Naive thymus-derived CD4-positive, alpha-beta T cell (primary cell): ENCODE measurements at regions not wholly inside any gene's neighbourhood (a gene's known extent, or its start where the extent isn't known, plus 50 kb on each side); places are given as distances from the start of the nearest gene placed in this dataset.

Source experiments
- ATAC-seq: fragments of 150-1000 bp; cut with Tn5 transposase; 2 replicates; pipeline ENCODE4 v1.10.0; 2021; ENCODE audit warnings: mild to moderate bottlenecking, moderate library complexity
- CTCF ChIA-PET: fragments of 350-600 bp; sonication (Branson Sonifier 250); formaldehyde crosslinking; loops from one replicate; lab custom pipeline; 2021; ENCODE audit warnings: antibody characterized with exemption; lab: Charles Lee
- POLR2A ChIA-PET: fragments of 350-600 bp; sonication (Branson Sonifier 250); formaldehyde crosslinking; loops from one replicate; lab custom pipeline; 2021; ENCODE audit warnings: antibody characterized with exemption, inconsistent platforms; lab: Charles Lee
- DNase-seq, 9 donors: peaks; one replicate each; pipeline versions ENCODE4 v3.0.0 to v3.0.0-alpha.2; 2020 to 2022; ENCODE audit warnings: mixed read lengths in 1 of 9
- H3K27ac ChIP-seq: one replicate; pipeline ENCODE4 v1.7.0; 2013; ENCODE audit warnings: mild to moderate bottlenecking, low read depth, low read length, moderate library complexity
- H3K27me3 ChIP-seq, 2 donors: one replicate each; pipeline ENCODE4 v1.7.0; 2013; ENCODE audit warnings: low read length in 2 of 2, mild to moderate bottlenecking in 2 of 2, moderate library complexity in 2 of 2; ENCODE audit not compliant: control insufficient read depth in 2 of 2, insufficient read depth in 2 of 2
- H3K36me3 ChIP-seq, 3 experiments: 1 replicate in 2 of 3; 2 replicates in 1 of 3; pipeline ENCODE4 v1.7.0; 2013; ENCODE audit warnings: low read length in 3 of 3, mild to moderate bottlenecking in 3 of 3, moderate library complexity in 1 of 3; ENCODE audit not compliant: insufficient read depth in 3 of 3, control insufficient read depth in 2 of 3
- H3K4me1 ChIP-seq, 2 donors: one replicate each; pipeline ENCODE4 v1.7.0; 2013; ENCODE audit warnings: low read length in 2 of 2, mild to moderate bottlenecking in 2 of 2, moderate library complexity in 1 of 2; ENCODE audit not compliant: control insufficient read depth in 2 of 2, insufficient read depth in 2 of 2
- H3K4me3 ChIP-seq: 2 replicates; pipeline ENCODE4 v1.7.0; 2013; ENCODE audit warnings: mild to moderate bottlenecking, low read length
- H3K9me3 ChIP-seq, 3 experiments: 1 replicate in 2 of 3; 2 replicates in 1 of 3; pipeline ENCODE4 v1.7.0; 2013; ENCODE audit warnings: low read length in 3 of 3; ENCODE audit not compliant: control insufficient read depth in 2 of 3
- H3K27ac Mint-ChIP-seq, 9 donors: one replicate each; pipeline ENCODE4 v1.8.0; 2020 to 2022; ENCODE audit warnings: mixed read lengths in 9 of 9, mild to moderate bottlenecking in 8 of 9, moderate library complexity in 5 of 9, inconsistent platforms in 2 of 9
- H3K27me3 Mint-ChIP-seq, 5 donors: one replicate each; pipeline ENCODE4 v1.8.0; 2021 to 2022; ENCODE audit warnings: mixed read lengths in 5 of 5, mild to moderate bottlenecking in 1 of 5
- H3K36me3 Mint-ChIP-seq, 5 donors: one replicate each; pipeline ENCODE4 v1.8.0; 2020 to 2022; ENCODE audit warnings: mixed read lengths in 5 of 5, mild to moderate bottlenecking in 3 of 5, inconsistent platforms in 1 of 5
- H3K4me1 Mint-ChIP-seq, 7 donors: one replicate each; pipeline ENCODE4 v1.8.0; 2020 to 2022; ENCODE audit warnings: mixed read lengths in 7 of 7, mild to moderate bottlenecking in 3 of 7, inconsistent platforms in 1 of 7
- H3K4me3 Mint-ChIP-seq, 10 donors: one replicate each; pipeline ENCODE4 v1.8.0; 2020 to 2022; ENCODE audit warnings: mild to moderate bottlenecking in 10 of 10, mixed read lengths in 10 of 10, moderate library complexity in 6 of 10, inconsistent platforms in 2 of 10
- H3K9me3 Mint-ChIP-seq, 11 donors: one replicate each; pipeline ENCODE4 v1.8.0; 2020 to 2022; ENCODE audit warnings: mixed read lengths in 11 of 11, mild to moderate bottlenecking in 4 of 11, inconsistent platforms in 1 of 11, moderate library complexity in 1 of 11
- intact Hi-C, 2 donors: fragments of 100-400 bp; cut with micrococcal nuclease; formaldehyde crosslinking; loops; one replicate each; pipeline ENCODE4 v1.15.1; 2023

- DNase-seq, result no peak
- Histone ChIP-seq H3K27me3 (no peaks in the 10 kb centered on the region), H3K27ac (no peak overlapping the region), H3K4me1 (no peaks in the 10 kb centered on the region), H3K36me3 (no peaks in the 10 kb centered on the region), H3K4me3 (no peak overlapping the region), H3K9me3 (no peaks in the 10 kb centered on the region)
- ChIA-PET POLR2A (no interaction called here), CTCF (no interaction called here)
- Mint-ChIP-seq H3K4me1 (peaks cover 0 to 15% (median 0%) of the 10 kb centered on the region in 7 donors), H3K4me3 (no peak overlapping the region), H3K36me3 (no peaks in the 10 kb centered on the region), H3K27me3 (no peaks in the 10 kb centered on the region), H3K9me3 (peaks cover 0 to 9% (median 2%) of the 10 kb centered on the region in 11 donors), H3K27ac (no peak overlapping the region)
- intact Hi-C loops, result no loop called here
- ATAC-seq, result no peak
Measured at GRCh38 chr13:88675347-88675996, 1004.3 kb downstream of the SLITRK5 start.

GRCh38 chr13:88676016-88676415 lies 1004.8 kb downstream of the SLITRK5 start:
- no peak overlapping the region for H3K27ac Mint-ChIP-seq
- no peak overlapping the region for H3K4me3 ChIP-seq
- H3K9me3 ChIP-seq, result no peaks in the 10 kb centered on the region
- ChIA-PET POLR2A (no interaction called here), CTCF (no interaction called here)
- intact Hi-C loops, result no loop called here
- H3K27ac ChIP-seq, result no peak overlapping the region
- no peaks in the 10 kb centered on the region for H3K36me3 ChIP-seq
- no peak for ATAC-seq
- H3K4me3 Mint-ChIP-seq, result no peak overlapping the region
- H3K36me3 Mint-ChIP-seq, result no peaks in the 10 kb centered on the region
- no peak for DNase-seq
- peaks cover 0 to 9% (median 0%) of the 10 kb centered on the region in 11 donors for H3K9me3 Mint-ChIP-seq
- H3K27me3 ChIP-seq, result no peaks in the 10 kb centered on the region
- peaks cover 0 to 15% (median 0%) of the 10 kb centered on the region in 7 donors for H3K4me1 Mint-ChIP-seq
- no peaks in the 10 kb centered on the region for H3K27me3 Mint-ChIP-seq
- H3K4me1 ChIP-seq, result no peaks in the 10 kb centered on the region

GRCh38 chr13:88685459-88685858 lies 1014.3 kb downstream of the SLITRK5 start:
- Histone ChIP-seq H3K4me3 (no peak overlapping the region), H3K9me3 (no peaks in the 10 kb centered on the region), H3K27ac (no peak overlapping the region), H3K27me3 (no peaks in the 10 kb centered on the region), H3K36me3 (no peaks in the 10 kb centered on the region), H3K4me1 (no peaks in the 10 kb centered on the region)
- ChIA-PET POLR2A (no interaction called here), CTCF (no interaction called here)
- H3K27ac Mint-ChIP-seq, result no peak overlapping the region
- DNase-seq (no peak), ATAC-seq (no peak)
- H3K4me1 Mint-ChIP-seq, result no peaks in the 10 kb centered on the region
- H3K27me3 Mint-ChIP-seq, result no peaks in the 10 kb centered on the region
- H3K36me3 Mint-ChIP-seq, result no peaks in the 10 kb centered on the region
- H3K9me3 Mint-ChIP-seq, result peaks cover 0 to 4% (median 0%) of the 10 kb centered on the region in 11 donors
- intact Hi-C loops, result no loop called here
- H3K4me3 Mint-ChIP-seq, result no peak overlapping the region

- ChIA-PET CTCF (no interaction called here), POLR2A (no interaction called here)
- Histone ChIP-seq H3K4me3 (no peak overlapping the region), H3K36me3 (no peaks in the 10 kb centered on the region), H3K27ac (no peak overlapping the region), H3K9me3 (no peaks in the 10 kb centered on the region), H3K4me1 (no peaks in the 10 kb centered on the region), H3K27me3 (no peaks in the 10 kb centered on the region)
- ATAC-seq, result no peak
- peaks cover 0 to 16% (median 1%) of the 10 kb centered on the region in 11 donors for H3K9me3 Mint-ChIP-seq
- no peak for DNase-seq
- no peaks in the 10 kb centered on the region for H3K27me3 Mint-ChIP-seq
- no peaks in the 10 kb centered on the region for H3K36me3 Mint-ChIP-seq
- H3K4me1 Mint-ChIP-seq, result peaks cover 0 to 11% (median 0%) of the 10 kb centered on the region in 7 donors
- H3K4me3 Mint-ChIP-seq, result no peak overlapping the region
- H3K27ac Mint-ChIP-seq, result no peak overlapping the region
- intact Hi-C loops, result no loop called here
Measured at GRCh38 chr13:88701551-88701950, 1030.4 kb downstream of the SLITRK5 start.

- H3K36me3 ChIP-seq, result no peaks in the 10 kb centered on the region
- Mint-ChIP-seq H3K9me3 (peaks cover 0 to 15% (median 5%) of the 10 kb centered on the region in 11 donors), H3K36me3 (no peaks in the 10 kb centered on the region), H3K27me3 (no peaks in the 10 kb centered on the region), H3K4me3 (peak overlapping the region in 7 of 10 donors; percentile 19 to 70 (median 35)), H3K27ac (peak overlapping the region in 1 of 9 donors; percentile 31), H3K4me1 (peaks cover 0 to 29% (median 5%) of the 10 kb centered on the region in 7 donors)
- no peaks in the 10 kb centered on the region for H3K27me3 ChIP-seq
- intact Hi-C loops, result no loop called here
- H3K4me3 ChIP-seq, result no peak overlapping the region
- H3K4me1 ChIP-seq, result no peaks in the 10 kb centered on the region
- no peak for ATAC-seq
- H3K27ac ChIP-seq, result no peak overlapping the region
- no peak for DNase-seq
- no peaks in the 10 kb centered on the region for H3K9me3 ChIP-seq
- CTCF ChIA-PET, result no interaction called here
- POLR2A ChIA-PET, result no interaction called here
Measured at GRCh38 chr13:88704600-88705275, 1033.6 kb downstream of the SLITRK5 start.

GRCh38 chr13:88707646-88708045 lies 1036.5 kb downstream of the SLITRK5 start:
- Histone ChIP-seq H3K4me1 (no peaks in the 10 kb centered on the region), H3K36me3 (no peaks in the 10 kb centered on the region), H3K27me3 (no peaks in the 10 kb centered on the region), H3K4me3 (no peak overlapping the region), H3K9me3 (no peaks in the 10 kb centered on the region), H3K27ac (no peak overlapping the region)
- H3K36me3 Mint-ChIP-seq, result no peaks in the 10 kb centered on the region
- H3K27me3 Mint-ChIP-seq, result no peaks in the 10 kb centered on the region
- peak overlapping the region in 3 of 9 donors; percentile 43 to 51 (median 48) for H3K27ac Mint-ChIP-seq
- H3K4me1 Mint-ChIP-seq, result peaks cover 0 to 29% (median 5%) of the 10 kb centered on the region in 7 donors
- ATAC-seq (peak; percentile 52), DNase-seq (peak in 1 of 9 donors; percentile 14)
- CTCF ChIA-PET, result no interaction called here
- H3K9me3 Mint-ChIP-seq, result peaks cover 0 to 14% (median 4%) of the 10 kb centered on the region in 11 donors
- intact Hi-C loops, result no loop called here
- POLR2A ChIA-PET, result no interaction called here
- H3K4me3 Mint-ChIP-seq, result peak overlapping the region in 6 of 10 donors; percentile 13 to 68 (median 38)

GRCh38 chr13:88717946-88718345 lies 1046.8 kb downstream of the SLITRK5 start:
- Histone ChIP-seq H3K4me3 (no peak overlapping the region), H3K4me1 (no peaks in the 10 kb centered on the region), H3K27me3 (no peaks in the 10 kb centered on the region), H3K27ac (no peak overlapping the region), H3K9me3 (no peaks in the 10 kb centered on the region), H3K36me3 (no peaks in the 10 kb centered on the region)
- ATAC-seq (no peak), DNase-seq (no peak)
- intact Hi-C loops, result no loop called here
- Mint-ChIP-seq H3K4me1 (no peaks in the 10 kb centered on the region), H3K27me3 (no peaks in the 10 kb centered on the region), H3K4me3 (no peak overlapping the region), H3K36me3 (no peaks in the 10 kb centered on the region), H3K9me3 (peaks cover 0 to 25% (median 4%) of the 10 kb centered on the region in 11 donors), H3K27ac (no peak overlapping the region)
- POLR2A ChIA-PET, result no interaction called here
- CTCF ChIA-PET, result no interaction called here
